HG02588 (cell line): ENCODE measurements at regions not wholly inside any gene's neighbourhood (a gene's known extent, or its start where the extent isn't known, plus 50 kb on each side); places are given as distances from the start of the nearest gene placed in this dataset.
"Not testable (repeated sequence)": the region's sequence is repeated elsewhere in the genome, so short reads cannot be mapped to it uniquely, and the experiment has no call there.

Source experiments
- ATAC-seq: cut with Tn5 transposase; IDR thresholded peaks from one replicate; pipeline ENCODE4 v1.9.1; 2021; ENCODE audit warnings: mild to moderate bottlenecking, moderate library complexity; ENCODE audit not compliant: unreplicated experiment

DNA sequence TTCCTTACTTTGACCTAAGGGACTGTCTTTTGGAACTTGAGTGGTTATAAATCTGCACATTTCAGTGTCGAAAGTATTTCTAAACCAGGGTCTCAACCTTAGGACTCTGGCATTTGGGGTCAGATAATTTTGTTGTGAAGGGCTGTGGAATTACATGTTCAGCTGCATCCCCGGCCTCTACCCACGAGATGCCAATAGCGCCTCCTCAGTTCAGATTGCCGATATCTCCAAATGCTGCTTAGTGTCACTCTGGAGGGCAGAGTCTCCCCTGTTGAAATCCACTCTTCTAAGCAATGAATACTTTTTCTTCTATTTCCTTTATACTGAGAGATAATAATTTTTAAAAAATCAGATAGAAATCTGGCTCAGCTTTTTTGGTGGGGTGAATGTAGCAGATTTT lies 379.4 kb upstream of the RGS6 start:
- ATAC-seq = no peak

DNA sequence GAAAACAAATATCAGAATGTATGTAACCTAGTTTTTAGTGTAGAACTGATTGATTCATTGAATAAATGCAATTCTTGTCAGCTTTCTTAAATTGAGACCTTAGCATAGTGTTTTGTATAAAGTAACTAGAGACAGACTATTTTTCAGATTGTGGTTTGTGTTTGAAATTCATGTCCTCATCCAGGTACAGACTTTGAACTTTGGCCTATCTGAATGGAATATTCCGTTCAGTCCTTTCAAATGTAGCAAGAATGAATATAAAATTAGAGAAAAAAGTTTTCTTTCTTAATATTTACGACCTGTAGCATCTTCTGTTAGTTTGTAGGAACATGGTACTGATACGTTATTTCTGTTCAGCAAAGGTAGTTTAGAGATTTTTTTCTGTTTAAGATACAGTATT lies 378.4 kb upstream of the RGS6 start:
- ATAC-seq = no peak

DNA sequence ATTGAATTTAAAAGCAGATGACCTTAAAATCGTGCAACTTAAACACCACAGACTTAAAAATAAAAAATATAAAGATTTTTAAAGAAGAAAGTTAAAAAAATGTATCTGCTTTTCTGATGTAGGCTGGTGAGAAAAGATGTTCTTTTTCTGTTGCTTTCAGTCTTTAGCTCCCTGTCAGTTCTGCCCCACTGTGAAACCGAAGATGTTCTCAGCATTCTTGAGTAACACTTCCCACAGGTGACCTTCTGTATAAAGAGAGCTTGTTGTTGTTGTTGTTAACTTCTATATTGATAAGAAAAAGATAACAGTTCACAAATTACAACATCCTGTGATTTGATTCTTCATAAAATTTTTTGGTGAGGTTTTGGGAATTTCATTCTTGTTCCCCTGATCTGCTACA lies 377.9 kb upstream of the RGS6 start:
- no peak for ATAC-seq

DNA sequence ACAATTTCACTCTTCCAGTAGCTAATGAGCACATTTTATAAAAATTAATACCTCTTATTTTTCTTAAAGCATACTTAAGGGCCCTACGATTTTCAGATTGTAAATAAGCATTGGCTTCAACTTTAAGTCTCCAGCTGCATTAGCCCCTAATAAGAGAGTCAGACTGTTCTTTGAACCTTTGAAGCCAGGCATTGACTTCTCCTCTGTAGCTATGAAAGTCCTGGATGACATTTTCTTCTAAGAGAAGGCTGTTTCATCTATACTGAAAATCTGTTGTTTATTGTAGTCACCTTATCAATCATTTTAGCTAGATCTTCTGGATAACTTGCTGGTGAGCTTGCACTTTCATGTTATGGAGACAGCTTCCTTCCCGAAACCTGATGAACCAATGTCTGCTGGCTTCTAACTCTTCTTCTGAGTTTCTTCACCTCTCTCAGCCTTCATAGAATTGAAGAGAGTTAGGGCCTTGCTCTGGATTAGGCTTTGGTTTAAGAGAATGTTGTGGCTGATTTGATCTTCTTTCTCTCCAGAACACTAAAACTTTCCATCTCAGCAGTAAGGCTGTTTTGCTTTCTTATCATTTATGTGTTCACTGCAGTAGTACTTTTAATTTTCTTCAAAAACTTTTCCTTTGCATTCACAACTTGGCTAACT lies 377.1 kb upstream of the RGS6 start:
- ATAC-seq = peak; percentile 19

DNA sequence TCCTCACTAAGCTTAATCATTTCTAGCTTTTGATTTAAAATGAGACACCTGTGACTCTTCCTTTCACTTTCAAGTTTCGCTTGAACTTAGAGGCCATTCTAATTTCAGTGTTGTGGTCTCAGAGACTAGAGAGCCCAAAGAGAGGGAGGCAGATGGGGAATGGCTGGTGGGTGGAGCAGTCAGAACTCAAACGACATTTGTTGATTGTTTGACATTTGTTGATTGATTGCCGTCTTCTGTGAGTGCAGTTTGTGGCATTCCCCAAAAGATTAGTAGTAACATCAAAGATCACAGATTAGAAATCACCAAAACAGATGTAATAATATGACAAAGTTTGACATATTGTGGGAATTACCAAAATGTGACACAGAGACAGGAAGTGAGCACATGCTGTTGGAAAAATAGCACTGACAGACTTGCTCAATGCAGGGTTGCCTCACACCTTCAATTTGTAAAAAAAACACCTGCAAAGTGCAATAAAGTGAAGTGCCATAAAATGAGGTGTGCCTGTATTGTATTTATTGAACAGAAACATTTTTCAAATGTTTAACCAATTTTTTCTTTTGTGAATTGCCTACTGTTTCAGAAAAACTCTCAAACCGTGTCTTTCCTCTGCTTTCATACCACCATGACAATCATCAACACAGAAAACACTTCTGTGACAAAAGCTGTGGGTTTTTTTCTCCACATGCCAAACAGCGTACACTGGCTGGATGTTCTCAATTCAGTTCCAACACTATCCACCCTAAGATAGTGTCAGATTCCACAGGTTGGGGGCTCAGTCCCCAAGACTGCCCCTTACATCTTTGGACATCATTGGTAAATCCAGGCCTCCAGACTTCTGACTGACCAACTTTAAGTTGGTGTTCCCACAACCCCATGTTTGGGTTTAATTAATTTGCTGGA lies 376.3 kb upstream of the RGS6 start:
- ATAC-seq = peak; percentile 83

DNA sequence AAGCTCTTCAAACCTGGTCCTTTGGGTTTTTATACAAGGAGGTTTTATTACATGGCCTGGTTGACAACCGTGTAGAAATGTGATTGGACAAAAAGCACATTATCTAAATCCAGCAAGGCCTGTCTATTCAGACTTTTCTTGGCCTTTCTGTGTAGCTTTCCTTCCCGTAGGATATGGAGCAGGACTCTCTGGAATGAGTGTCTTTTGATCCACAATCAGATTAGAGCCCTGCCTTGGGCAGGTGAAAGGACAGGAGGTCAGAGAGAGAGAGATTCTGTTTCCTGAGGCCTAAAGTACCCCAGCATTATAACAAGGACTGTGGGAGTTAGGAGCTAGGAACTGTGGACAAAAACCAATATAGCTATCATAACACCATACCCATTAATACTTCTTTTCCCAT lies 375.5 kb upstream of the RGS6 start:
- no peak for ATAC-seq

DNA sequence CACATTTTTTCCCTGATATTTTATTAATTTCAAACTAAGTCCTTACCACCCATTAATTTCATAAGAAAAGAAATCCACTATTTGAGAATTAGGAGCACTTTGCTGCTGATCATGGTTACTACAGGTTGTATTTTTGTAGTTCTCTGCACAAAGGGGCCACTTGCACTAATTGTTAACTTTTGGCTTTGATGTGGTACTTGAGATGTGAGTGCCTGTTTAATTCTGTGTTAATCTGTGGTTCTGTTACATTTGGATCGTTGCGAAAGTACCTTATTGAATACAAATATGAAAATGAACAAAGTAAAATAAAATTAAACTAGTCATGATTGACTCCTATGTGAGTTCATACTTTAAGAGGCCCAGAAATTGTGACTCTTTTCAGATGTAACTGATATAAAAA lies 374.9 kb upstream of the RGS6 start:
- ATAC-seq = no peak

DNA sequence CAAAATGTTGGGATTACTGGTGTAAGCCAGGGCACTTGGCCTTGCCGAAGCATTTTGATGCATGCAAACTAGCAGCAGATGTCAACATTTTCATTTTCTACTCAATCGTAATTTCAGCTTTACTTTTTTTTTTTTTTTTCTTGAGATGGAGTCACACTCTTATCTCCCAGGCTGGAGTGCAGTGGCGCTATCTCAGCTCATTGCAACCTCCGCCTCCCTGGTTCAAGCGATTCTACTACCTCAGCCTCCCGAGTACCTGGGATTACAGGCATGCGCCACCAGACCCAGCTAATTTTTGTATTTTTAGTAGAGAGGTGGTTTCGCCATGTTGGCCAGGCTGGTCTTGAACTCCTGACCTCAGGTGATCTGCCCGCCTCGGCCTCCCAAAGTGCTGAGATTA lies 373.3 kb upstream of the RGS6 start:
- not testable (repeated sequence) for ATAC-seq

DNA sequence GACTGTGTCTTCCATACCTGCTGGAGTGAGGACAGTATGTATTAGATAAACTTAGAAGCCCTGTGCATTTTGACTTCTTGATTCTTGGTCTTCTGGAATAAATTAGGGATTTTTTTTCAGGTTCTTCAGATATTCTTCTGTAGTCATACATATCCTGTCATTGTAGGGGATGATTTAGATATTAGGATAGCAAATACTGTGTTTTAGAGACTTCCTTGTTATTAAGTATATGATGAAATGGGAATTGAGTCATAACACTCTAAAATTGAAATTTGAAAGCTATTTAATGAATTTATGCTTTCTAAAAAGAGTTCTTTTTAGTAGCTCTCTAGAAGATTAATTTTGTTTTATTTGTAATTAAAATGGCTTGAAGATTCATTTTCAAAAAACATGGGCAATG lies 371.5 kb upstream of the RGS6 start:
- ATAC-seq = no peak

DNA sequence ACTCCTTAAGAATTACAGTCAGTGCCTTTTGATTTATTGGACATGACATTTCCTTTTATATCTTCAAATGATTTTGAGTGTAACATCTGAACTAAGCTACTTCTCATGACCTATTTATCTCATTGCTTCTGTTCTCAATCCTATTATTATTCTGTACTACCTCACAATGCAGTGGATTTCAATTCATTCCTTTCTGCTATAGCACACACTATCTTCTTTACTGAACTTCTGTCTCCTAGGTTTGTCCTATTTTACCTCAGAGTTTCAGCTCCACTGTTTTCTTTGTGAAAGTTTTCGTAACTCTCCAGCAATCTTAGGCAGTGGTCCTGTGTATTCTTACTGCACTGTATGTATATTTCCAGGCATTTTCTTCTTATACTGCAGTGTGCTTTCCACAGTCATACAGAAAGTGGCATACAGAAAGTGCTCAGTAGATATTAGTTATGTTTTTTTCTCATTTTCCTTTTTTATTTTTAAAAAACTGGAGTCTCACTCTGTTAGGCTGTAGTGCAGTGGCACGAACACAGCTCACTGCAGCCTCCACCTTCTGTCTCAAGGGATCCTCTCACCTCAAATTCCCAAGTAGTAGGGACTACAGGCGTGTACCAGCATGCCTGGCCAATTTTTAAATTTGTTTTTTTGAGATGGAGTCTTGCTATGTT lies 368.6 kb upstream of the RGS6 start:
- ATAC-seq = peak; percentile 51

DNA sequence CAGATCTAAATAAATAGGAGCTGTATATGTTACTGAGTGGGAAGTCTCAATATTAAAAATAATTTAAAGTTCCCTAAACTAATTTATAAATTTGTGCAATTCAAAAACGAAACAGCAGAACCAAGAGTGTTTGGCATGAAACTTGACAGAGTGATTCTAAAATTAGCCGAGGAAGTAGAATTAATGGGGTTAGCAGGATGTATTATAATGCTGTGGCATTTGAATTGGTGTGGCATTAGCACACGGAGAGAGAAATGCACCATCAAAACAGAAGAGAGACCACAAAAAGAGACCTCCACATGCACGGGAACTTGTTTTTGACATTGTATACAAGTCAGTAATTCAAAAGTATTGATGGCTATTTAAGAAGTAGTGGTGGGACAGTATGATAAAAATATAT lies 366.0 kb upstream of the RGS6 start:
- no peak for ATAC-seq

DNA sequence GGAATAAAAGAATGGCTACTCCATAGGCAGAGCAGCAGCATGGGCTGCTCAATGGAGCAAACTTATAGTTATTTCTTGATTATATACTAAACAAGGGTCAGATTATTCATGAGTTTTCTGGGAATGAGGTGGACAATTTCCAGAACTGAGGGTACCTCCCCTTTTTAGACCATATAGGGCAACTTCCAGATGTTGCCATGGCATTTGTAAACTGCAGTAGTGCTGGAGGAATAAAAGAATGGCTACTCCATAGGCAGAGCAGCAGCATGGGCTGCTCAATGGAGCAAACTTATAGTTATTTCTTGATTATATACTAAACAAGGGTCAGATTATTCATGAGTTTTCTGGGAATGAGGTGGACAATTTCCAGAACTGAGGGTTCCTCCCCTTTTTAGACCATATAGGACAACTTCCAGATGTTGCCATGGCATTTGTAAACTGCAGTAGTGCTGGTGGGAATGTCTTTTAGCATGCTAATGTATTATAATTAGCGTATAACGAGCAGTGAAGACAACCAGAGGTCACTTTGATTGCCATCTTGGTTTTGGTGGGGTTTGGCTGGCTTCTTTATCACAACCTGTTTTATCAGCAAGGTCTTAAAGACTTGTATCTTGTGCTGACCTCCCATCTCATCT lies 364.6 kb upstream of the RGS6 start:
- ATAC-seq = not testable (repeated sequence)

DNA sequence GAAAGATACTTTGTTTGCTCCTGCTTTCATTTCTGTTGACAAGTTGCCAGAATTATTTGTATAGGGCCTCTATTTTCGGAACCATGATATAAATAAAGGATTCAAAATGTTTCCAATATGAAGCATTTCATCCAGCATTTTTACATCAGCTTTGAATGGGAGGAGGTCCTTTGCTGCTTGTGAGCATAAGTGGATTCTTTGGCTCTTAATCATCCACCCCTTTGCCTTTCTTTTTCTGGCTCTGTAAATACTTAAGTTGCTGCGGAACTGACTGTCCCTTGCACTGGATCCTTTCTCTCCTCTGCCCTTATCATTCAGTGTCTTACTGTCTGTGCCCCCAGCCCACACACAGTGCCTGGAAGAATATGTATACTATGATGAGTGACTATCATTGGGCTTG lies 357.3 kb upstream of the RGS6 start:
- ATAC-seq = no peak

DNA sequence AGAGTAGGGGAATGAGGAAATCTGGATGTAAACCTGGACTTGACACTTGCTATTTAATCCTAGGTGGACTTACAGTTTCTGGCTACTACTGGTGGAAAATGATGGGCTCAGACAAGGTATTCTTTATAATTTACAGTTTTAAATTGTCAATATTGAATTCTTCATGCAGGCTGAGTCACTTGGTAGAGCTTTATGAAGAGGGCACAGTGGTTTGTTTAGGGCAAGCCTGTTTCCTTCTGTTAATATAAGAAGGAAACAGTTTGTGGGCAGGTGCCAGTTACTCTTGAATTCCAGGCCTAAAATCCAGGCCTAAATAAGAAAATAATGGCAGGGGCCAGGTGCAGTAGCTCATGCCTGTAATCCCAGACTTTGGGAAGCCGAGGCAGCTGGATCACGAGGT lies 355.8 kb upstream of the RGS6 start:
- ATAC-seq = no peak

DNA sequence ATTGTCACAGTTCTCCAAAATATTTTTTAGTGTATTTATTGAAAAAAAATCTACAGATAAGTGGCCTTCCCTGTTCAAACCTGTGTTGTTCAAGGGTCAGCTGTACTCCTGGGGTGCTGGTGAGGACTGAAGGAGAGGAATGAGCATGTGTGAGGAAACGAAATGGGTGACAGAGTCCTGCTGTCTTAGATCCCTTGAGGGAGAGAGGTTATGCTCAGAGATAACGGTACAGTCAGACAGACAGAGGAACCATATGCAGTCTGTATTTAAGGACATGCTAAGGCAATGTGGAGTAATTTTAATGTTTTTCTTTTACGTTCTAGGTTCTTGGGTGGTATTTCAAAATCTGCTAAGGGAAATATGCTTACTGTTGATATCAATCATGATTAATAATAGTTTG lies 352.9 kb upstream of the RGS6 start:
- ATAC-seq = no peak

DNA sequence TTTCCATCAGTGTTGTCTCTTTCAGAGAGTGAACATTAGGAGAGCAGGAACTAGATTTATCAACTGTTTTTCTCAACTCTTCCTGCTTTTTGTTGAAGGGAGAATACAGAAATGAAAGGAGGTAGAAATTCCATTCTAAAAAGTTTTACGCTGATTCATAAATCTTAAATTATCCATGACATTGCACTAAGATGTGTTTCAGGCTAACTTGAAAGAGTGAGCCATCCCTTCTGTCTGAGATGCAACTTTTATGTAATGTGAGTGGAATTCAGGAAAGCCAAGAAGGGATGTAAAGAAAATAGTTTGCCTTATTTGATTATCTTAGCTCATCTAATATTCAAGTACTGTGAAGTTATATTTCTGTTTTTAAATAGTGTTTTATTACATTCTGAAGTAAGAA lies 349.5 kb upstream of the RGS6 start:
- ATAC-seq = no peak

DNA sequence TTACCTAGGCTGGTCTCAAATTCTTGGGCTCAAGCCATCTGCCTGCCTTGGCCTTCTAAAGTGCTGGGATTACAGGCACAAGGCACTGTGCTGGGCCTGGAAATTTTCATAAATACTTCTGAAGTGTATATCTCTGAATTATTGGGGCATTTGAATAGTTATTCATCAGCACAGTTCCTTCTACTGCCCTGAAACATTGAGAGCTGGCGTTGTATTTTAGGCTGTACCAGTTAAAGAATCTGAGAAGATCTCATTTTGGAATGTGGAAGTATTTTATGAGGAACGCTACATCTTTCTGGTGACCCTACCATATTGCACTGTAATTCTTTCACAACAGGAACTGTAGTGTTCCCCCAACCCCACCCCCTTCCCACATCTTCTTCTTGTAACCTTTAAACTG lies 349.0 kb upstream of the RGS6 start:
- no peak for ATAC-seq

DNA sequence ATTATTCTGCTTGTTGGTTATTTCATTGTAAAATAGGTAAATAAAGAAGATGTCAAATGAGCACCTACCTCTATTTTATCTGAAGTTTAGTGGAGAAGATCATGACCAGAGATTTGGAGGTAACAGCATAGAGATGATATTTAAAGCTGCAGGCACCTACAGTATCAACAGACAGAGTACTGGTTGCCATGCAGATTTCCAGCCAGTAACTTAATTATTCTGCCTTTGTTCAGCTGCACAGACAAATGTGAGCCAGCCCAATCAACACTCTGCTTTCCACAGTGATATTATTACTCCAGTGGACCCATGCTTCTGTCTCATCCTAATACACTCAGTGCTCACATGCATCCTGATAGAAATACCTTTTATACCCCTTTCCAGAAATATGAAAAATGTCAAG lies 348.5 kb upstream of the RGS6 start:
- no peak for ATAC-seq

DNA sequence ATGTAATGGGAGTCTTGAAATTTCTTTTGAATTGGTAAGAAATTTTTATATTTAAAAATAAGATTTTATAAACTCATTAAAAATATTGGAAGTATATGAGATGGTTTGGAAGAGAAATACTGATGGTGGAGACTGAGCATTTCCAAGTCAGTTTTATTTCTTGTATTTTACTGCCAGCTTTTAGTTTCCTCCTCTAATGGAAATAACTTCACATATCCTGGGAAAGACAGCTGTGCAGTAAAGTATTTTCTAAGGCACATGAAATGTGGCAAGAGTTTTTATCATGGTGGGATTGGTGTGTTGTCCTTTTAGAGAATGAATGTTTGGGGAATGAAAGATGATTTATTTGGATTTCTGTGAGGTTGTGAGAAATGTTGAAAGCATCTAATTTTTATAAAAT lies 346.9 kb upstream of the RGS6 start:
- ATAC-seq = no peak

DNA sequence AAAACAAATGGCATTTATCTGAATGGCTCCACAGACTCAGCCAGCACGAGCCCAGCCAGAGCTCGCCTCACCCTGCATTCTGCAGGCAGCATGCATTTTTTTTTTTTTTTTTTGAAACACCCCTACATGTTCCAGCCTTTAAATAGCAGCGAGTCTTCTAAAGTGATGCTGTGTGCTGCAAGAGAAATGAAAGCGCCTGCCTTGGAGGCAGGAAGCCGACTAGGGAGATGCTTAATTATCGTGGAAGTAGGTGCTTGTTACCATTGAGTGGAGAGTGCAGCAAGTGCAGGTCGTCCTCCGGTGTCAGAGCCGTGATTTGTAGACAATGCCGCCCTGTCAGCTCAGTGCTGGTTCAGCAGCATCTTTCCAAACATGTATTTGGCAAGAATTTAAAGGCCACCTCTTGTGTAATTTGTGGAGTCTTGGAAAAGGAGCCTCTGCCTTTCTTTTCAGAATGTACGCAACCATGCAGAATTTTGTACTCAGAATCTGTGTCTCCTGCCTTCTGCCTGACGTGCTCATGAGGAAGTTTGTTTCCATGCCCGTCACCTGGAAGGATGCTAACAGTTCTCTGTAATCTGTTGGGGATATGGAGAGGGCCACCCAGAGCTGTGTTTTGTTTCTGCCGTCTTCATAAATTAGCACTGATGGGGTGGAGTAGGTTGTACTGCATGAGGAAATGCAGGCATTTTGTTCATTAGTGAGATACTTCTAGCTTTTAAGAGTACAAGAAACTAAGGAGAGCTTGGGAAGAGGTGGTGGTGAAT lies 345.9 kb upstream of the RGS6 start:
- no peak for ATAC-seq

DNA sequence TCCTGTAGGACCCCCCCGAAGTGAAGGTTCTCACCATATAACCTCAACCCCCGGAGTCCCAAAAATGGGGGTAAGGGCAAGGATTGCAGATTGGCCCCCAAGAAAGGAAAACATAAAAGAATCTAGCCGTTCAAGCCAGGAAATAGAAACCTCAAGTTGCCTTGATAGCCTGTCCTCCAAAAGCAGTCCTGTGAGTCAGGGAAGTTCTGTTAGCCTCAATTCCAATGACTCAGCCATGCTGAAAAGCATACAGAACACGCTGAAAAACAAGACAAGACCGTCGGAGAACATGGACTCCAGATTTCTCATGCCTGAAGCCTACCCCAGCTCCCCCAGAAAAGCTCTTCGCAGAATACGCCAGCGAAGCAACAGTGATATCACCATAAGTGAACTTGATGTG lies 344.2 kb upstream of the RGS6 start:
- no peak for ATAC-seq
